H9 (cell line): ENCODE measurements at regions not wholly inside any gene's neighbourhood (a gene's known extent, or its start where the extent isn't known, plus 50 kb on each side); places are given as distances from the start of the nearest gene placed in this dataset.

Experiments used
- DNase-seq: peaks from one replicate; pipeline ENCODE4 v3.0.0-alpha.2; 2017
- H2AFZ ChIP-seq: one replicate; pipeline ENCODE4 v1.6.1; 2013; ENCODE audit warnings: mild to moderate bottlenecking, low read length, control low read depth, moderate library complexity
- H2AK5ac ChIP-seq: 2 replicates; pipeline ENCODE4 v1.6.1; 2013; ENCODE audit warnings: low read length, control low read depth, mixed read lengths; ENCODE audit not compliant: insufficient read length
- H2BK120ac ChIP-seq: one replicate; pipeline ENCODE4 v1.6.1; 2013; ENCODE audit warnings: low read depth, mild to moderate bottlenecking, low read length, control low read depth, inconsistent platforms; ENCODE audit not compliant: poor library complexity, severe bottlenecking
- H2BK12ac ChIP-seq: 2 replicates; pipeline ENCODE4 v1.6.1; 2013; ENCODE audit warnings: low read length, control low read depth, mixed read lengths, low read depth; ENCODE audit not compliant: insufficient read length
- H2BK15ac ChIP-seq: 2 replicates; pipeline ENCODE4 v1.6.1; 2013; ENCODE audit warnings: low read depth, low read length, control low read depth
- H2BK20ac ChIP-seq: one replicate; pipeline ENCODE4 v1.6.1; 2013; ENCODE audit warnings: low read depth, mild to moderate bottlenecking, low read length, control low read depth, inconsistent platforms; ENCODE audit not compliant: poor library complexity, severe bottlenecking
- H2BK5ac ChIP-seq: 2 replicates; pipeline ENCODE4 v1.6.1; 2013; ENCODE audit warnings: low read length, control low read depth, mixed read lengths; ENCODE audit not compliant: insufficient read length
- H3K14ac ChIP-seq: 2 replicates; pipeline ENCODE4 v1.6.1; 2013; ENCODE audit warnings: low read length, control low read depth; ENCODE audit not compliant: insufficient read depth
- H3K18ac ChIP-seq: 2 replicates; pipeline ENCODE4 v1.6.1; 2013; ENCODE audit warnings: low read depth, mild to moderate bottlenecking, mixed read lengths, low read length, control low read depth; ENCODE audit not compliant: insufficient read length
- H3K23ac ChIP-seq: 2 replicates; pipeline ENCODE4 v1.6.1; 2013; ENCODE audit warnings: low read length, control low read depth, mixed read lengths, low read depth; ENCODE audit not compliant: insufficient read length
- H3K23me2 ChIP-seq: 2 replicates; pipeline ENCODE4 v1.6.1; 2013; ENCODE audit warnings: low read depth, mild to moderate bottlenecking, mixed read lengths, low read length, control low read depth; ENCODE audit not compliant: insufficient read length, poor library complexity, severe bottlenecking
- H3K27ac ChIP-seq: 2 replicates; pipeline ENCODE4 v1.5.1; 2013; ENCODE audit warnings: low read length, control low read depth, mixed read lengths, low read depth; ENCODE audit not compliant: insufficient read length
- H3K27me3 ChIP-seq: 2 replicates; pipeline ENCODE4 v1.6.1; 2013; ENCODE audit warnings: low read length, control low read depth, inconsistent platforms; ENCODE audit not compliant: insufficient read depth
- H3K4ac ChIP-seq: 2 replicates; pipeline ENCODE4 v1.6.1; 2013; ENCODE audit warnings: low read depth, mild to moderate bottlenecking, control low read depth, inconsistent platforms, low read length, moderate library complexity
- H3K4me1 ChIP-seq: 2 replicates; pipeline ENCODE4 v1.6.1; 2013; ENCODE audit warnings: low read length, control low read depth, inconsistent platforms; ENCODE audit not compliant: insufficient read depth
- H3K4me2 ChIP-seq: 2 replicates; pipeline ENCODE4 v1.6.1; 2013; ENCODE audit warnings: low read length, control low read depth, mixed read lengths; ENCODE audit not compliant: insufficient read length, insufficient read depth
- H3K56ac ChIP-seq: 2 replicates; pipeline ENCODE4 v1.6.1; 2013; ENCODE audit warnings: low read depth, mild to moderate bottlenecking, mixed read lengths, low read length, control low read depth; ENCODE audit not compliant: insufficient read length
- H3K79me1 ChIP-seq: 2 replicates; pipeline ENCODE4 v1.6.1; 2013; ENCODE audit warnings: low read depth, mild to moderate bottlenecking, moderate library complexity, low read length, control low read depth, inconsistent platforms; ENCODE audit not compliant: insufficient read depth, poor library complexity, severe bottlenecking
- H3K79me2 ChIP-seq: 2 replicates; pipeline ENCODE4 v1.6.1; 2013; ENCODE audit warnings: low read length, control low read depth, inconsistent platforms; ENCODE audit not compliant: insufficient read depth
- H3K9ac ChIP-seq: 2 replicates; pipeline ENCODE4 v1.6.1; 2013; ENCODE audit warnings: low read length, control low read depth, mixed read lengths; ENCODE audit not compliant: insufficient read length; ENCODE audit errors: extremely low read depth
- H3K9me3 ChIP-seq: one replicate; pipeline ENCODE4 v1.6.1; 2013; ENCODE audit warnings: low read depth, low read length, inconsistent platforms; ENCODE audit not compliant: control insufficient read depth
- H3T11ph ChIP-seq: one replicate; pipeline ENCODE4 v1.6.1; 2013; ENCODE audit warnings: mild to moderate bottlenecking, low read length, control low read depth, inconsistent platforms
- H4K20me1 ChIP-seq: one replicate; pipeline ENCODE4 v1.6.1; 2013; ENCODE audit not compliant: control insufficient read depth, insufficient read length, insufficient read depth
- H4K5ac ChIP-seq: 2 replicates; pipeline ENCODE4 v1.6.1; 2013; ENCODE audit warnings: low read depth, mild to moderate bottlenecking, mixed read lengths, low read length, control low read depth; ENCODE audit not compliant: insufficient read length
- H4K8ac ChIP-seq: replicated peaks from 2 replicates; pipeline ENCODE4 v1.6.1; 2013; ENCODE audit warnings: low read length, control low read depth, mixed read lengths, low read depth; ENCODE audit not compliant: insufficient read length
- H4K91ac ChIP-seq: 2 replicates; pipeline ENCODE4 v1.6.1; 2013; ENCODE audit warnings: low read depth, mild to moderate bottlenecking, moderate library complexity, mixed read lengths, low read length, control low read depth; ENCODE audit not compliant: insufficient read length
- H3K27ac Mint-ChIP-seq, 3 experiments: 2 replicates in 2 of 3; 3 replicates in 1 of 3; pipeline ENCODE4 v1.8.0; 2020 to 2021; ENCODE audit warnings: mixed read lengths in 3 of 3, mild to moderate bottlenecking in 1 of 3, moderate library complexity in 1 of 3
- H3K27me3 Mint-ChIP-seq: 2 replicates; pipeline ENCODE4 v1.8.0; 2021; ENCODE audit warnings: low read depth, mild to moderate bottlenecking, moderate library complexity, mixed read lengths
- H3K36me3 Mint-ChIP-seq, 3 experiments: 2 replicates in 2 of 3; 3 replicates in 1 of 3; pipeline ENCODE4 v1.8.0; 2020 to 2021; ENCODE audit warnings: low read depth in 3 of 3, mixed read lengths in 3 of 3; ENCODE audit not compliant: insufficient read depth in 1 of 3
- H3K4me1 Mint-ChIP-seq, 2 experiments: 2 replicates each; pipeline ENCODE4 v1.8.0; 2020; ENCODE audit warnings: mixed read lengths in 2 of 2
- H3K4me3 Mint-ChIP-seq, 2 experiments: 2 replicates in 1 of 2; 3 replicates in 1 of 2; pipeline ENCODE4 v1.8.0; 2020 to 2021; ENCODE audit warnings: mild to moderate bottlenecking in 2 of 2, mixed read lengths in 2 of 2, moderate library complexity in 1 of 2
- H3K9me3 Mint-ChIP-seq, 2 experiments: 2 replicates in 1 of 2; 3 replicates in 1 of 2; pipeline ENCODE4 v1.8.0; 2020; ENCODE audit warnings: mild to moderate bottlenecking in 2 of 2, mixed read lengths in 2 of 2, moderate library complexity in 1 of 2
- CTCF ChIP-seq: fragments of 200-600 bp; sonication (generic); conservative IDR thresholded peaks from 3 replicates; pipeline ENCODE4 v1.8.0; 2021; ENCODE audit warnings: antibody characterized with exemption, mild to moderate bottlenecking
- WGBS: extraction: QIAGEN DNeasy Blood & Tissue Kit; methylation state at CpG from one replicate; pipeline ENCODE4 v1.1.7; 2013; ENCODE audit warnings: missing lambda C conversion rate, low lambda C conversion rate, mixed read lengths; ENCODE audit not compliant: insufficient read length; ENCODE audit errors: extremely low coverage; 5-methylcytosine and 5-hydroxymethylcytosine counted together

- no peak overlapping the region for H3K4ac ChIP-seq
- no peak overlapping the region for H3K4me2 ChIP-seq
- no peak overlapping the region for H2AK5ac ChIP-seq
- Mint-ChIP-seq H3K27ac (no peak overlapping the region), H3K9me3 (no peaks in the 10 kb centered on the region), H3K4me3 (no peak overlapping the region), H3K4me1 (peaks cover 3 to 17% of the 10 kb centered on the region in 2 experiments; a peak in 3 of 4 replicates), H3K36me3 (no peaks in the 10 kb centered on the region; a peak in 1 of 7 replicates), H3K27me3 (peaks cover 19% of the 10 kb centered on the region)
- H3K27me3 ChIP-seq, result no peaks in the 10 kb centered on the region
- H2BK120ac ChIP-seq, result no peak overlapping the region
- H4K91ac ChIP-seq, result no peak overlapping the region
- H3K4me1 ChIP-seq, result no peaks in the 10 kb centered on the region
- no peaks in the 10 kb centered on the region for H4K20me1 ChIP-seq
- no peak overlapping the region for H2BK5ac ChIP-seq
- no peak overlapping the region for H3K23ac ChIP-seq
- H3K9me3 ChIP-seq, result no peaks in the 10 kb centered on the region
- no CpG with 5 or more reads among the region's 16 CpGs for WGBS
- no peak overlapping the region for H3K14ac ChIP-seq
- H3K79me1 ChIP-seq, result no peaks in the 10 kb centered on the region
- no peak overlapping the region for H3K56ac ChIP-seq
- H4K8ac ChIP-seq, result no peak overlapping the region
- no peak overlapping the region for H3T11ph ChIP-seq
- no peak overlapping the region for H2BK20ac ChIP-seq
- no peak overlapping the region for H3K9ac ChIP-seq
- no peak overlapping the region for H2BK15ac ChIP-seq
- no peak overlapping the region for H3K27ac ChIP-seq
- H4K5ac ChIP-seq, result no peak overlapping the region
- DNase-seq, result no peak
- no peaks in the 10 kb centered on the region for H3K79me2 ChIP-seq
- H2BK12ac ChIP-seq, result no peak overlapping the region
- no peak overlapping the region for H3K18ac ChIP-seq
- H2AFZ ChIP-seq, result no peak overlapping the region
- no peak for TF ChIP-seq CTCF
- H3K23me2 ChIP-seq, result no peaks in the 10 kb centered on the region
These were observed 302.9 kb upstream of the ZMIZ1 start for GRCh38 chr10:78765726-78766335.
